B cell (primary cell): ENCODE measurements at regions not wholly inside any gene's neighbourhood (a gene's known extent, or its start where the extent isn't known, plus 50 kb on each side); places are given as distances from the start of the nearest gene placed in this dataset.

Source experiments
- EZH2 ChIP-seq: IDR thresholded peaks from 2 replicates; pipeline ENCODE4 v1.6.1; 2012; ENCODE audit warnings: borderline replicate concordance, low read depth, mild to moderate bottlenecking, moderate library complexity, low read length; ENCODE audit not compliant: insufficient read depth, poor library complexity, severe bottlenecking
- TF ChIP-seq, protein P1 (sequence below): fragments of 200-600 bp; IDR thresholded peaks from one replicate; pipeline ENCODE4 v1.8.0; 2022; ENCODE audit warnings: antibody characterized with exemption, mild to moderate bottlenecking

DNA sequence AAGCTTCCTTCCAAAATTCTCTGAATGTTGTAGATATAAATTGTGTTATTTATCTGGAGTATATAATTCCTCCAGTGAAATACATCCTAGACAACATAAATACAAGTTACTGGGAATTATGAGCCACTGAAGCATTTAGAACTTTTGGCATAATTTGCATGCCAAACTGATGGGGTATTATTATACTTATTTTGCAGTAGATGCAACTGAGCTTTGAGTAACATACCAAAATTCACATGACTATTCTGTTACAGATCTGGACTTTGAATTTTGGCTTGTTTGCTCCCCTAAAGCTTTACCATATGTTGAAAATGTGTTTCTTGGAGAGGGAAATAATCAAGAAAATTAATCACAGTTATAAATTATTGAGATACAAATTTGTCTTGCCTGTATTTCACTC lies 372.5 kb downstream of the CDH11 start:
- TF ChIP-seq, protein P1, sequence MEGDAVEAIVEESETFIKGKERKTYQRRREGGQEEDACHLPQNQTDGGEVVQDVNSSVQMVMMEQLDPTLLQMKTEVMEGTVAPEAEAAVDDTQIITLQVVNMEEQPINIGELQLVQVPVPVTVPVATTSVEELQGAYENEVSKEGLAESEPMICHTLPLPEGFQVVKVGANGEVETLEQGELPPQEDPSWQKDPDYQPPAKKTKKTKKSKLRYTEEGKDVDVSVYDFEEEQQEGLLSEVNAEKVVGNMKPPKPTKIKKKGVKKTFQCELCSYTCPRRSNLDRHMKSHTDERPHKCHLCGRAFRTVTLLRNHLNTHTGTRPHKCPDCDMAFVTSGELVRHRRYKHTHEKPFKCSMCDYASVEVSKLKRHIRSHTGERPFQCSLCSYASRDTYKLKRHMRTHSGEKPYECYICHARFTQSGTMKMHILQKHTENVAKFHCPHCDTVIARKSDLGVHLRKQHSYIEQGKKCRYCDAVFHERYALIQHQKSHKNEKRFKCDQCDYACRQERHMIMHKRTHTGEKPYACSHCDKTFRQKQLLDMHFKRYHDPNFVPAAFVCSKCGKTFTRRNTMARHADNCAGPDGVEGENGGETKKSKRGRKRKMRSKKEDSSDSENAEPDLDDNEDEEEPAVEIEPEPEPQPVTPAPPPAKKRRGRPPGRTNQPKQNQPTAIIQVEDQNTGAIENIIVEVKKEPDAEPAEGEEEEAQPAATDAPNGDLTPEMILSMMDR, result no peak
- TF ChIP-seq EZH2, result no peak
